NCI-H2081 (cell line): ENCODE measurements at regions not wholly inside any gene's neighbourhood (a gene's known extent, or its start where the extent isn't known, plus 50 kb on each side); places are given as distances from the start of the nearest gene placed in this dataset.
A peak's percentile ranks its signal among the peaks of the same experiment; 100 is the strongest.

Experiments used
- DNase-seq, 2 experiments: peaks; one replicate each; lab custom pipeline; 2025; lab: John Stamatoyannopoulos, UW

GRCh38 chr6:33967966-33968724 lies 164.3 kb upstream of the MLN start:
- DNase-seq, result peak; percentile 17

DNA sequence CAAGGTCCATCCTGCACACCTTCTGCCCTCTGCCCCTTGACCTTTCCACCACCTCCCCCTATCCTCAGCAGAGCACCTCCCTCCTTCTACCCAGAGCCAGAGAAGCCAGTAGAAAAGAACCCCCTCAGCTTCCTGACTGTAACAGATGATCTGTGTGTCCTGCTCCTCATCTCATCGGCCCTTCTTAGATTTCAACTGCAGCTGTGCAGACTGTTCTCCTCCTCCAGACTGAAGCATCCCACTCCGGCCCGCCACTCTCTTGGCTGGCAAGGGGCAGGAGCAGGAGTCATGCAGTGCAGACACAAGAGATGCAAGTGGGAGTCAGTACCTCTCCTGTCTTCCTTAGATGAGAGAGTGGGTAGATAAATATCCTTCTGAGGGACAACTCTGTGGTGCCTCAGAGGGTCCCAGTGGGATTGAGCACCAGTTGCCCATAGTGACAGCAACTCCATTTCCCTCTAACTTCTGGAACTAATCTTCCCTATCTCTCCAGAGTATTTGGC lies 163.5 kb upstream of the MLN start:
- DNase-seq, result no peak

DNA sequence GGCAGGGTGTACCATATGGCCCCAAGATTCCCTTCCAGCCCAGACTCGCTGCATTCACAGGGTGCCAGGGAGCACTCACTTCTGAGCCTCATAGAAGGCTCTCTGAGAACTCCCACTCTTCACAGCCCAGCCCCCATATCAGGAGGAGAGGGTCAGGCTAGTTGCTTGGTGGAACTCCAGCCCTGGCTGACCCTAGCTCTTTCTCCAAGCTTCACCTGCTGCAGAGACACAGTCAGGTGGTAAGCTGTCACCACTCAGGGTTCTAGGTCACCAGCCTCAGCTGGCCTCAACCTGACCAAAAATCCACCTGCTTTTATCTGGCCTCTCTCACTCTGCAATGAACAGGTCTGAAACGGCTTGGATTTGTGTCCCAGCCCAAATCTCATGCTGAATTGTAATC lies 162.7 kb upstream of the MLN start:
- no peak for DNase-seq

DNA sequence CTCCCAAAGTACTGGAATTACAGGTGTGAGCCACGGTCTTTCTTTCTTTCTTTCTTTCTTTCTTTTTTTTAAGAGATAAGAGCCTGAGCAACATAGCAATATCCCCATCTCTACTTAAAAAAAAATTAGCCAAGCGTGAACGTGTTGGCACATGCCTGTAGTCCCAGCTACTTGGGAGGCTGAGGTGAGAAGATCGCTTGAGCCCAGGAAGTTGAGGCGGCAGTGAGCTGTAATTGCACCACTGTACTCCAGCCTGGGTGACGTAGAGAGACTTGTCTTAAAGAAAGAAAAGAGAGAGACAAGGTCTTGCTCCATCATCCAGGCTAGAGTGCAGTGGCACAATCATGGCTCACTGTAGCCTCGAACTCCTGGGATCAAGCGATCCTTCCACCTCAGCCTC lies 162.0 kb upstream of the MLN start:
- DNase-seq, result no peak

DNA sequence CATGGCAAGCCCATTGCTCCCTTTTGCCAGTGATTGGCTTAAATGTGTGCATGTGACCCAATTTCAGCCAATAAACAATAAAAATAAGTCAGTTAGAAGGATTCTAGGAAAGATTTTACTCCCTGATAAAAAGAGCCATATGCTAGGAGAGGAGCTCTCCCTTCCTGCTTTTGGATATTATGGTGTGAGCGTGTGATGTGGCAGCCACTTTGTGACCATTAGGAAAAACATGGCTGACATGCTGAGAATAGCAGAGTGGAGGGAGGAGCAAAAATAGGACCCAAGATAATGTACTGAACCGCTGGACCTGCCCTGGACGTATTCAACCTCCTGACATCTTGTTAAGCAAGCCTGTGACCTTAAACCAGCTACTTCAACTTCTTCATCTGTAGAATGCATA lies 160.6 kb upstream of the MLN start:
- DNase-seq, result no peak

- DNase-seq, result no peak
These were observed 159.4 kb upstream of the MLN start for GRCh38 chr6:33963136-33963750.

DNA sequence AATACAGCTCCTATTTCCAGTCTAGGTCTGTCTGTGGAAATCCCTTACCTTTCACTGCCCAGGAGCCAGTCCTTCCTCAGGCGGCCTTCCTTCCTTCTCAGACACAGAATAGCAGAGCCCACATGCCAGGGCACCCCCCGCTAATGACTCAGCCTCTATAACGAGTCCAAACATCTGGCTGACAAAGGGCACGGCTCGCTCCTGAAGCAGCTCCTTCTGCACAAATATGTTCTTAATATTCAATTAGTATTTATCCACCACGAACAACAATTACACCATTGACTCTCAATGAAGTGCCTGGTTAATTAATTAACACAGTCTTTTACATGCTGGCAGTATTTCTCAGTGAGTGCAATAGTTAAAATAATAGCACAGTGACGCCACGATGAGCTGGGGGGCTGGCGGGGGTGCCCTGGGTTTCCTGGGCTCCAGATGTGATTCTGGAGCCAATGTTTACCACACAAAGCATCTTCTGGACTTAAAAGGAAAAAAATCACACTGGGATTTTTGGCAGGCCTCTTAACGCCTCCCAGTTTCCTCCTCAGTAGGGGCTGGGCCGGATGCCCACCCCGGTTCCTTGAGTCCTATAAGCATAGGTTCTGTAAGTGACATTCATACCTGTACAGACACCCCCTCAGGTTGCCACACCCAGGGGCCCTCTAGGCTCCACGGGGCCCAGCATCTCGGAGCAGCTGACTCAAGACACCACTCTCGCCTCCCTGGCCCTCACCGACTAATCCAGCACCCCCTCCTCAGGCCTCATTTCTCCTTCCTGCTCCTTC lies 158.6 kb upstream of the MLN start:
- DNase-seq, result no peak

GRCh38 chr6:33961691-33962090 lies 157.9 kb upstream of the MLN start:
- DNase-seq, result no peak

- DNase-seq, result no peak
These were observed 156.8 kb upstream of the MLN start for GRCh38 chr6:33960345-33961313.

DNA sequence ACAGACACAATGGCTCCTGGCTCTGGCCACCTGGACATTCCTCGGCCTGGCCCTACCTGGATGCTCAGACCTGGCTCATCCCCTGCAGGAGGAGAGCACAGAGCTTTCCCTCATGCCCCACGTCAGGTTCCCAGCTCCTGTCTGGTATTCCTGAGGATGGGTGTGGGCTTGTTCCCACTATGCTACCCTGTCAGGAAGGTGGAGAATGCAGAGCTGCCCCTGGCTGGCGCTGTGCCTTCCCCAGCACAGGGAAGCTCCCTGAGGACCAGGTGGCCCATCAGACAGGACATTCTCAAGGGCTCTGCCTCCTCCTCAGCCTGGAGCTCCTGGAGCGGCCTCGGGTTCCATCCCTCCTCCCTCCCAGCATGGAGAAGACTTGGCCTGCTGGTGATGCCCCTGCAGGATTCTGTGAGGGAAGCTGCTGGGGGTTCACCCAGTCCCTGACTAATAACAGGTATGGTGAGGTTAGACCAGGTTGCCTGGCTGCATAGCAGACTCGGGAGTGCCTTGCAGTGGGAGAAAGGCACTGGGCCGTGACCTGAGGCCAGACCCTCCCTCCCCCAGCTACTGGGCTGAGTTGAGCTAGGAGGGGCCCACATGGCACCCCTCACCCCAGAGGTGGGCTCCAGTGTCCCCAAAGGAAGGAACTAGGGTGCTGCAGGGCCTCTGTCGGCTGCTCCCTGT lies 156.0 kb upstream of the MLN start:
- DNase-seq, result no peak

DNA sequence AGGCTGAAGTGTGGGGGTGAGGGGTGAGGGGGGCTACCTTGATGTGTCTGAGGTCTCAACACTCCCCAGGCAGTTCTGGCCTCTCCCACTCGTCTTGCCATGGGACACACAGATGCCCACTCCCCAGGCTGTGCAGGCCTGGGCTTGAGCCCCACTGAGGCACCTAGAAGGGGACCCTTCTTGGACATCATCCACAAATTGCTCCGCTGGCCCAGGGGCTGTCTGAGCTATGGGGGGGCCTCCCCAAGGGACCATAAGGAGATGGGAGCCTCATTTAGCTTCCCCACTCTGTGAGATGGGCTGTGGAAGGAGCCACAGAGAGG lies 155.5 kb upstream of the MLN start:
- no peak for DNase-seq

- DNase-seq, result peak; percentile 20 to 28
These were observed 154.9 kb upstream of the MLN start for GRCh38 chr6:33958526-33959328.

GRCh38 chr6:33957892-33958525 lies 154.2 kb upstream of the MLN start:
- no peak for DNase-seq

DNA sequence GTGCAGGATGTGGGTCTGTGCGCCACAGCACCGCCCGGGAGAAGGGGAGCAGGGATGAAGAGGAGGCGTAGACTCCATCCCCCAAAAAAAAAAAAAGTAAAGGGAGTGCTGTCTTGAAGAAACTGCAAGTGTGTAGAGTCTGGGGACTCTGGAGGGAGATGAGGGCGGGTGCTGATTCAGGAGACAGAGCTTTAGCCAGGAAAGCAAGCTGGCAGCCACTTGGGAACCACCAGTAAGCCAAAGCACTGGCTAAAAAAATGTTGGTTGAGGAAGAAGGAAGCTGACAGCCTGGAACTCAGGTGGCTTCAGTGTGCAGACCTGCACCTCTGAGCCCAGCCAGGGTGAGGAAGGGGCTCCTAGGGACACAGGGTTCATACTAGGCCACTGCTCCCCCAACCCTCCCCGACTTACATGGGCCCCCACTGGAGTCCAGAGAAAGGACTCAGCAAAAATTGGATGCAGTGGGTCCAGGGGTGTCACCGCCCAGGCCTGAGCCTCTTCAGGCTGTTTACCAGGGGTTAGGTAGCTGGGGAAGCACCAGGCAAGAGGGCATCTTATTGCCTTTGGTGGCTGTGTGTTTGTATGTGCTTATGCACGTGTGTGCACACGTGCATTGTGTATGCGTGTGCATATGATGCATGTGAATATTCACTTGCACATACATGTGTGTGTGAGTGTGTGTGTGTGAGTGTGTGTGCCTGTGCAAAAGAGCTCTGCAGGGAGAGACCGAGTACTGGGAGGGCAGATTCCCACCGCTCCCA lies 153.5 kb upstream of the MLN start:
- DNase-seq, result no peak

DNA sequence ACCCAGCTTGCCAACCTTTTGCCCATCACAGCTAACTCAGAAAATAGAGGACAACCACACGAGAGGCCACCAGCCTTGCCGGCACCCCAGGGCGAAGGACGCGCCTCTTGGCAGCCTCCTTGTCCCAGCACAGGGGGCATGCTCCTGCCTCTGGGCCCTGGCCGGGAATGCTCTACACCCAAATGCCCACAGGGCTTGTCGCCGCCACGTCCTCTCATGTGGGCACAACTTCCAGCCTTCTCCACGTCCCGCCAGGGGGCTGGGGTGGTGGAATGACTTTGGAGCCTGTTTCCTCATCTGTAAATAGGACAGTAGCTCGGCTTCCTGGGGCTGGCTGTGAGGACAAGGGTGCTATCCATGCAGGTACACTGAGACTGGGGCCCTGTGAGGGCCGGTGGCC lies 152.4 kb upstream of the MLN start:
- no peak for DNase-seq

DNA sequence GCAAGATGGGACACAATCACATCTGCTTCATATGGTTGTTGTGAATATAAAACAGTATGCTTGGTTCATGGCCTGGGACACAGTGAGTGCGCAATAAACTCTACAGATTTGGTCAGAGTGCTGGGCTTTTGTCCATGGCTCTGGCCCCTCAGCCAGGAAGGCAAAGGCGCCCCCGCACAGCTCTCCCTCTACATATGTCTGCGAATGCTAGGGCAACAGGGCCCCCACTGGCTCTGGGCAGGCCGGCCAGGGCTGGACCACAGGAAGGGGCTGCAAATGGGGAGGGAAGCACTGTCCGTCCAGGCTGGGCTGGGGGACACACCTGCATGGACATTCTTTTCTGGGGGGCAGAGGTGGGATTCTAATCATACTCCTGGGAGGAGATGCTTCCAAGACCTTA lies 151.8 kb upstream of the MLN start:
- DNase-seq, result no peak

DNA sequence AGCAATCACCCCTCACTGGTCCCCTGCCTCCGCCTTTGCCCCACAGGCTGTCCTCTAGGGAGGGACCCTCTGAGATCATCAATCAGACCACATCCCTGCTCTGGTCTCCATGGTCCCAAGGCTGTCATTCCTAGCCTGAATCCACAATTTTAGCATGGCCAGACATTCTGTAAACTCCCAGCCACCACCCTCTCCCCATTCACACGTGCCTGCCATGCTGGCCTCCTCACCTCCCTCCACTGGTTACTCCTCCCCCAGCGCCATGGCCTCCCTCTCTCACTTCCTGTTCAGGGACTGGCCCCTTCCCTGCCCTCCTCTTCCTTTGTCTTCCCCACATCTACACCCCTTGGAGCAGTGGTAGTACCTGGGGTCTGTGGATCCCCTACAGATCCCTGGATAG lies 150.7 kb upstream of the MLN start:
- DNase-seq, result no peak

- no peak for DNase-seq
These were observed 149.4 kb upstream of the MLN start for GRCh38 chr6:33953171-33953570.

DNA sequence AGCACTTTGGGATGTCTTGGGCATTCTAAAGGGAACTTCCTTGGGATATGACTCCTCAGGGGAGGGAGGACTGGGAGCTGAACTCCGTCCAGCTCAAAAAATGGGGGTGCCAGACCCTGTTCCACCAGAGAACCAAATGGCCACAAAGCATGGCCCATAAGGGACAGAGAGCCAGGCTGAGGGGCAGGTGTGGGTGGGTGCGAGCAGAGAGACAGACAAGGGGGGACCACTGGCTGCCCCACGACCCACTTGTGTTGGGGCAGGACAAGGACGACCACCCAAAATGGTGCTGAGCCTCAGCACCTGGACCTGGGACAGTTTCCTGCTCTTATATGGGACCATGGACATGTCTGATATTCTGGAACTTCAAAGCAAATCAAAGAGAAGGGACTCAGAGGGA lies 148.2 kb upstream of the MLN start:
- DNase-seq, result no peak
